Ammon's horn (tissue), 1 donor: ENCODE measurements at regions not wholly inside any gene's neighbourhood (a gene's known extent, or its start where the extent isn't known, plus 50 kb on each side); places are given as distances from the start of the nearest gene placed in this dataset.
"Not testable (repeated sequence)": the region's sequence is repeated elsewhere in the genome, so short reads cannot be mapped to it uniquely, and the experiment has no call there.

Experiments
- DNase-seq: peaks from one replicate; pipeline ENCODE4 v3.0.0-alpha.2; 2016; ENCODE audit warnings: low spot score

DNA sequence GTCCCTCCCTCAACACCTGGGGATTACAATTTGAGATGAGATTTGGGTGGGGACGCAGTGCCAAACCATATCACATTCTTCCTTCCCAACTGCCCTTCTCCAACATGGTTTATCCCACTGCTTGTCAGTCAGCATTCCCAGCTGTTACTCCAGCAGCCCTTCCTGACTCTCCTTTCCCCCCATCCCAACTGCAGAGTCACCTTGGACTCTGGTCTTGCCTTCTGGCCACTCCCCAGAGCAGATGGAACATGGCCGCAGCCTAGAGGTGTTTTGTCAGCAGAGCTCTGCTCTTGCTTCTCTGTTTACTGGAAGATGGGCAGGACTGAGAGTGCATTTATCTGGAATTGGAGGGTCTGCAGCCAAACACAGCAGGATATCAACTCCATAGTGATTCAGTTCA is 51.2 kb upstream of the MEX3C start:
- DNase-seq: no peak

- no peak for DNase-seq
Measured at GRCh38 chr18:51250006-51250405, 52.5 kb upstream of the MEX3C start.

- DNase-seq: no peak
Measured at GRCh38 chr18:51250458-51251024, 53.1 kb upstream of the MEX3C start.

DNA sequence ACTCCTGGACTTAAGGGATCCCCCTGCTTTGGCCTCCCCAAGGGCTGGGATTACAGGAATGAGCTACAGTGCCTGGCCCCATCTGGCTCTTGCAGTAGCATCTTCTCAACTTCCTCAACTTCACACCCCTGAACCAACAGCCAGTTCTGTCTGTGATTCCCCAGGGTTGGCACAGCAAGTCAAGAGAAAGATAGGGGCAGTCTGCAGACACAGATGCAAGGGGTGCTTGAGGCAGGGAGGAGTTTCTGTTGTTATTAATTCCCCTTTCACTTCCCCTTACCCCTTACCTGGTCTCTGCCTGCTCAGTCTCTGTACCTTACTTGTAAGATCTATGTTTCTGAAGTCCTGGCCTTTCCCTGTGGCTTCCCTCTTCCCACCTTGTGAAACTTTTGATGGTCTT is 54.1 kb upstream of the MEX3C start:
- no peak for DNase-seq

DNA sequence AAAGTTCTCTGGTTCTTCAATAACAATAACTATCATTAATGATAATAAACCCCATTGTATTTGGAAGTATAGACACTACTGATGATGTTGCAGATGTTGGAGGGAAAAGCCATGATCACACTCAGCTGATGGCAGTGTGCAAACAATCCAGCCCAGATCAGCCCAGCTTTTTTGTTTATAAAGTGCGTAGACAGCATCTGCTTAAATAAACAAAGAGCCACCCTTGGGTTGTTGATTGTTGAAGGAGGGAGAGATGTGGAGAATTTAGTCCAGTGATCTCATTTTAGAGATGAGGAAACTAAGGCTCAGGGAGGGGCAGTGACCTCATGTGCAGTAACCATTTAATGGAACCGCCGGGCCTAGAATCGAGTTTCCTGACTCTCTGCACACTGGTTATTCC is 56.0 kb upstream of the MEX3C start:
- DNase-seq: no peak

DNA sequence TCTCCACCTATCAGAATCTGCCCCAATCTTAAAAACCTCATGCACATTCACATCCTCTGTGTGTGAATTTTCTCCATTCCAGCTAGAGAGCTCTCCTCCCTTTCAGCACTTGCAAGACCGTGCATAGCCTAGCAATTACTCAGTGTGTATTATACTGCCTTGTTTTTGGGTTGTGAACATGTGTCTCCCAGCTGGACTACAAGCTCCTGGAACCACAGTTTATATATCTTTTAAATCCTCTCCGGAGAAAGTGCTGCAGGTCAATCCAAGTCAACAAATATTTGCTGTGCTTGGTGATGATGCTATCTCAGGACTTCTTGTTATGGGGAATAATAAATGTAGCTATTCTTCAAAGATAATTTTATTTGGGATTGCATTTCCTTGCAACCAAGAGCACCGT is 58.2 kb upstream of the MEX3C start:
- DNase-seq: no peak

DNA sequence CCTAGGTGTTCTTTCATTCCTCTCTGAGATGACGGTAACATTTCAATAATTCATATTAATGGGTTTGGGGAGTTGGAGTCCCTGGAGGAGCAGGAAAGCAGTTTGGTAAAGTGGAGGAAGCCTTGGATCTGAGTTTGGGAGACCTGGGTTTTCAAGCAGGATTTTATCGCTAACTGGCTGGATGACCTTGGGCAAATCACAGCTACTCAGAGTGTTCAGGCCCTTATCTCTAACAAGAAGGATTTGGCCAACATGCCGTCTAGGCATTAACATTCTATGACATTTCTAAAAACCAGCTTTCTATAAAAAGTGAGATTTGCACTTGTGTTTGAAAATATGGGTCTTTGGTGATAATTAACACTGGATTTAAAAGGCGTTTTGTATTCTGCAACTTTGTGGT is 59.7 kb upstream of the MEX3C start:
- DNase-seq: no peak

GRCh38 chr18:51260118-51260517 is 62.6 kb upstream of the MEX3C start:
- no peak for DNase-seq

- not testable (repeated sequence) for DNase-seq
Measured at GRCh38 chr18:51266077-51266476, 68.6 kb upstream of the MEX3C start.

- no peak for DNase-seq
Measured at GRCh38 chr18:51266773-51267172, 69.3 kb upstream of the MEX3C start.

GRCh38 chr18:51273437-51273836 is 76.0 kb upstream of the MEX3C start:
- DNase-seq: no peak

- no peak for DNase-seq
Measured at GRCh38 chr18:51275712-51276476, 78.4 kb upstream of the MEX3C start.

DNA sequence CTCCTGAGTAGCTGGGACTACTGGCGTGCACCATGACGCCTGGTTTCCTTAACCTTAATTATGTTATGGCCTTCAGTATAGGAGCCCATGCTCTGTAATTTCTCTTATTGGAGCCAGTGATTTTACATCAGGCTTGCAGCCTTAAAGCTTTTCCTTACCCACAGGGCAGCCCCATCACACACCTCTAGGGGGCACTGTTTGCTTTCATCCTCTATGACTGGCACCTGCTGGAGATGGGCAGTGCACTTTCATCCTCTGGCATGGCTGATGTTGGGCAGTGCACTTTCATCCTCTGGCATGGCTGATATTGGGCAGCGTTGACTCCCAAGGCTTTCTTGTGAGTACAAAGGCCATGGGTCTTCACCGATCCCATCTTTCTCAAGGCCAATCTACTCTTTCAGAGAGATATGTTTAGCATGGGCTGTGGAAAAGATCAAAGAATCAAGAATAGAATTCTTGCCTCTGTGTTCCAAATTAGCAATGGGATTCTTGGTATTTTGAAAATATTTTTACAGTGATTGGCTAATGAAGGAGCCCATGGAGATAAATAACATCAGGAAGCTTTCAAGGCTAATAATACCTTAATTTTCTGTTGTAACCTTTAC is 80.7 kb upstream of the MEX3C start:
- peak; percentile 54 for DNase-seq

GRCh38 chr18:51279367-51279984 is 82.0 kb upstream of the MEX3C start:
- no peak for DNase-seq

DNA sequence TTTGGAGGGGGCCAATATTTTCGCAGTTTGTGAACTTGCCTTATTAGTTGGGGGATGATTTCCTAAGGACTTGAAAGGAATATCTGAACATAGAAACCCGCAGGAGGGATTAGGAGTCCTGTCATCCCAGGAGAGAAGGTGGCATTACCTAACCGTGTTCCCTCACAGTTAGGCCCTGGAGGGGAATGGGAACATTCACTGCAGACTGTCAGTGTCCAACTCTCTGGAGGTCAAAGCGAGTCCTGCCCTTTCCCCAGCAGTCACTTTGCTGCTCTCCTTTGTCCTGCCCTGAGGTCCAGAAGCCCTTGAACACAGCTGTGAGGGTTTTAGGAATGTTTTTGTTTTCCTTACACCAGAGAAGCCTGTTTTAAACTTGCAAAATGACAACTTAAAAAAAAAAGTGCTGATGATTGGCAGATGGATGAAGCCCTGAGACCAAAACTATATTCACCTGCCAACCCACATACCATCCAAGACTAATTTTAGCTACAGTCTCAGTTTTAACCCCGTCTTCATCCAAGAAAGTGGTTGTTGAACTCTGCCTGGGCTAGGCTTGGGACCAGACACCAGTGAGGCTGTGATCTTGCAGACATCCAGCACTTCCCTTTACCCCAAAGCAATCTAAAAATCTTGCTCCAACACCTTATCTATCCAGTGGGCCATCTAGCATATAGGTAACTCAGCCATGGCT is 90.5 kb upstream of the MEX3C start:
- DNase-seq: no peak

- DNase-seq: no peak
Measured at GRCh38 chr18:51288582-51288981, 91.1 kb upstream of the MEX3C start.

GRCh38 chr18:51290860-51291259 is 93.4 kb upstream of the MEX3C start:
- no peak for DNase-seq

- DNase-seq: no peak
Measured at GRCh38 chr18:51300912-51301311, 103.4 kb upstream of the MEX3C start.

- no peak for DNase-seq
Measured at GRCh38 chr18:51301376-51301775, 103.9 kb upstream of the MEX3C start.

DNA sequence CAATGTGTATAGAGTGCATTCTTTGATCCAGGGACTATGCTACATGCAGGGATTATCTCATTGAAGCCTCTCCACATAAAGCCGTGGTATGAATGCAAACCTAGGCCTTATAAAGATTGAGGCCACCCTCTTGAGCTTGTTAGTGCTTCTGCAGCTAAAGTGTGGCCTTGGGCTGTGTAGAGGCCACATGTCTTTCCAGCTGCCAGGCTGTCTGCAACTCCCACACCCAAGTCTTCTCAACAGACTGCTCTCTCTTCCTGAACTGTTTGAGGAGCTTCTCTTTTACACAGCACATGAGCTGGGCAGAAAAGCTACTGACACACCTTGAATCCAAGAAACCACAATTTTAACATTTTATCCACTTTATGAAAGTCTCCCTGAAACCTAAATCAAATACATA is 119.2 kb upstream of the MEX3C start:
- DNase-seq: no peak

- DNase-seq: no peak
Measured at GRCh38 chr18:51321696-51322095, 124.2 kb upstream of the MEX3C start.

- DNase-seq: no peak
Measured at GRCh38 chr18:51323961-51324360, 126.5 kb upstream of the MEX3C start.

DNA sequence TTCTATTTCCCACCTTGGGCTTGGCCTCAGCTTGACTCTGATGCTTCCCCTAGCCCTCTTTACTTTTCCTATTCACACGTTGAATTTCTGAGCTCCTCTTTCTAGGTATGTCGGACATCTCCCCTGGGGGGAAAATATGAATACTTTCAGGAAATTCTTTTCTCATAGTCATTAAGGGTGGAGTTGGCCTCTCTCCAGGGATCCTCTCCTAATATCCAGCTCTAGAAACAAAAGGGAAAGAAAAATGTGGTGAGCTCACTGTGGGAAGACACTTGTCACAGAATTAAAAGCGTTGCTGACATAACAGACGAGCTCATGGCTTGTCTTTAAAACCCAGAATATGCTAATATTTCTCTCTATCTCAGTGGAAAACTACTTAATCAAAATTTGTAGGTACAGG is 132.7 kb upstream of the MEX3C start:
- no peak for DNase-seq
